GM21515 (cell line): ENCODE measurements at regions not wholly inside any gene's neighbourhood (a gene's known extent, or its start where the extent isn't known, plus 50 kb on each side); places are given as distances from the start of the nearest gene placed in this dataset.
"Not testable (repeated sequence)": the region's sequence is repeated elsewhere in the genome, so short reads cannot be mapped to it uniquely, and the experiment has no call there.

ENCODE experiments used
- ATAC-seq: cut with Tn5 transposase; IDR thresholded peaks from one replicate; pipeline ENCODE4 v1.9.1; 2021; ENCODE audit not compliant: unreplicated experiment

DNA sequence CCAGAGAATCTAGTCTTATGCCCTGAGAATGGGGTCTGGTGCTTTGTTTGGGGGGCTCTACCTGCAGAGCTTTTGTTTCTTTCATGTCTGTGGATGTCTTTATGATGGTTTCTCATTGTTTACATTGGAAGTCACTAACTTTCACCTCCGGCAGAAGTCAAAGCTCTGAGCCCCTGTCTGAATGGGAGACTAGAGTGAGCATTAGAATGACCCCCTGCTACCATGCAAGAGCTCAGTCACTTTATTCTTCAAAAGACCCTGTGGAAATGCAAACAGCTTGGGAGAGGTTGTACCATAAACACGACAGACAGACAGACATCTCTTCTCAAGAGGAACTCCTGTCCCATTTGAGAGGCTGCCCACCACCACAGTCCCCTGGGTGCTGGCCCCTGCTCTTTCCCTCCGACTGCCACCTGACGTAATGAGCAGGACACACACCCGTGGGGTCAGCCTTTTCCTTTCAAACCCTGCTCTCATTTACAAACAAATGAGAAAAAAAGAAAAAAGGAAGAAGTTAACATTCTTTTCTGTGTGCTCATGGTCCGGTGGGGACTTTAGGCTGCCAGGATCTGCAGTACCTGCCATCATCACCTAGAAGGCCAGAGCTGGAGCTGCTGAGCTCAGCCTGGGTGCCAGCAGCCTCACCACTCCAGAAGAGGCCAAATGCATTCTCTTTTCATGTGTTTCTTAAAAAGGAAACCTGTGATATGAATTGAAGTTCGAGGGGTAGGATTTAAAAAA is 91.6 kb downstream of the FZD1 start:
- ATAC-seq, result no peak

DNA sequence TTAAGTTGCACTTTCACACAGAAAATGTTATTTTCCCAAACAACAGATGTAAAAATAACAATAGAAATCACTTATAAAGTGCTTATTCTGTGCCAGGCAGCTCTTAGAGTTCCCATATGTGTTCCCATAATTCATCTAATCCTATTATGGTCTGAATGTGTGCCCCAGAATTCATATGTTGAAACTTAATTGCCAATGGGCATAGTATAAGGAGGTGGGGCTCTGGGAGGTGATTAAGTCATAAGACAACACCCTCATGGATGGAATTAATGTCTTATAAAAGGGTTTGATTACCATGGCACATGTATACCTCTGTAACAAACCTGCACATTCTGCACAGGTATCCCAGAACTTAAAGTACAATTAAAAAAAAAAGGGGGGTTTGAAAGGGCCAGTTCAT is 92.7 kb downstream of the FZD1 start:
- no peak for ATAC-seq

DNA sequence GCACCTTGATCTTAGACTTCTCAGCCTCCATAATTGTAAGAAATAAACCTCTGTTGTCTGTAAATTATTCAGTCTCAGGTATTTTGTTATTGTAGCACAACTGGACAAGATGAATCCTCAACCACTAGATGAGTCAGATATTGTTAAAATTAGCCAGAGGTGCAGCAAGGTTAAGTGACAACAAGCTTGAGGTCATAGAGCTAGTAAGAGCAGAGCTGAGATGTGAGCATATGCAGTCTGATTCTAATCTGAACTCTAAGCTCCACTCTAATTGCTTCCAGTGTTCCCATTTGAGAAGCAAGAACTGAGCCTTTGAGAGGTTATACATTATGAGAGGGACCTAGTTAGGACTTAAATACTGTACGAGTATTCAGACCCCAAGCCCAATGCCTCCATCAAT is 93.1 kb downstream of the FZD1 start:
- no peak for ATAC-seq

DNA sequence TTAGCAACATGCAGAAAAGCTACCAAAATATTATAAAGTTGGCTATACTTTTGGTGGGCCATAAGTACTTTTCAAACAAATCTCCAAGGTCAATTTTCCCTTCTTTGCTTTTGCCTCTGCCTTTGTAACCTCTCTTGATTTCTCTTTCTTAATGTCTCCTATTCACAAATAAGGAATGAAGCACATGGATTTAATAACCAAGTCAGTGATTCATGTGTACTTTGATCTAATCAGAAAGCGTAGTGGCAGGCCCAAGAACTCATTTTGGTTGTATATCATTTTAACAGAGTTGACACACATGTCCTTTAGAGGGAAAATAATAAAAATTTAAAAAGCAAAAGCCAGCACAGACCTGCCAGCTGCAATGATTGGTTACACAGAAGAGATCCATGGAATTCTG is 93.7 kb downstream of the FZD1 start:
- no peak for ATAC-seq

DNA sequence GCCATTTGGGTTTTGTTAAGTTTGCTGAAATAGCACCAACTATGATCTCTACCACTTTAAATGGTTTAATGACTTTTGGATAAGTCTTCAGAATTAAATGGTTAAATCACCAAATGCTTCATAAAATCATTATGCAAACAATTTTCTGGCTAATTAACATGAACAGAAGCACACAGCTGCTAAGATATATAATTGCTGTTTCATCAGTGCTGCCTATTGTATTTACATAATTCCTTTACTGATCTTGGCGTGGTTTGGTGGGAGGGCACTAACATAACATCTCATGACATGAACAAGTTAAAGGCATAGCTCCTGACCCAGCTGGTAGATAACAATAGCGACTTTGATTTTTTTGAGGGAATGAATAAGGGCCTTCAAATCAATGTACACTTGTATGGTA is 94.1 kb downstream of the FZD1 start:
- ATAC-seq, result no peak

DNA sequence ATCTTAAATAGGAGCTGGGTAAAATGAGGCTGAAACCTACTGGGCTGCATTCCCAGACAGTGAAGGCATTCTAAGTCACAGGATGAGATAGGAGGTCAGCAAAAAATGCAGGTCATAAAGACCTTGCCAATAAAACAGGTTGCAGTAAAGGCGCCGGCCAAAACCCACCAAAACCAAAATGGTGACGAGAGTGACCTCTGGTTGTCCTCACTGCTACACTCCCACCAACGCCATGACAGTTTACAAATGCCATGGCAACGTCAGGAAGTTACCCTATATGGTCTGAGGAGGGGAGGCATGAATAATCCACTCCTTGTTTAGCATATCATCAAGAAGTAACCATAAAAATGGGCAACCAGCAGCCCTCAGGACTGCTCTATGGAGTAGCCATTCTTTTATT is 100.9 kb downstream of the FZD1 start:
- not testable (repeated sequence) for ATAC-seq

DNA sequence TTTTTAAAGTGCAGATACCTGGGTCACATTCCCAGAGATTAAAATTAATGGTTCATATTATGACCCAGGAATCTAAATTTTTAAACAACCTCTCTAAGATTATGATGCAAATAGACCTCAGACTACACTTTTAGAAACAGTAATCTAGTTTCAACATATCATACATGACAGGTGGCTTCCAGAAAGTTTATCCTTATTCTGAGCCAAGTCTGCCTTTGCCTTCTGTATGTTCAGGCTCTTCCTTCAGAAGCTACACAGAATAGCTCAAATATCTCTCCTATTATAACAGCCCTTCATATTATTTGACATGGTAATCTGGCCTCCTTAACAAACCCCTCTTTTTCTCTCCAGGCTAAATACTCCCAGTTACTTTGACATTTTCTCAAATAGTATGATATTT is 101.9 kb downstream of the FZD1 start:
- ATAC-seq, result no peak

DNA sequence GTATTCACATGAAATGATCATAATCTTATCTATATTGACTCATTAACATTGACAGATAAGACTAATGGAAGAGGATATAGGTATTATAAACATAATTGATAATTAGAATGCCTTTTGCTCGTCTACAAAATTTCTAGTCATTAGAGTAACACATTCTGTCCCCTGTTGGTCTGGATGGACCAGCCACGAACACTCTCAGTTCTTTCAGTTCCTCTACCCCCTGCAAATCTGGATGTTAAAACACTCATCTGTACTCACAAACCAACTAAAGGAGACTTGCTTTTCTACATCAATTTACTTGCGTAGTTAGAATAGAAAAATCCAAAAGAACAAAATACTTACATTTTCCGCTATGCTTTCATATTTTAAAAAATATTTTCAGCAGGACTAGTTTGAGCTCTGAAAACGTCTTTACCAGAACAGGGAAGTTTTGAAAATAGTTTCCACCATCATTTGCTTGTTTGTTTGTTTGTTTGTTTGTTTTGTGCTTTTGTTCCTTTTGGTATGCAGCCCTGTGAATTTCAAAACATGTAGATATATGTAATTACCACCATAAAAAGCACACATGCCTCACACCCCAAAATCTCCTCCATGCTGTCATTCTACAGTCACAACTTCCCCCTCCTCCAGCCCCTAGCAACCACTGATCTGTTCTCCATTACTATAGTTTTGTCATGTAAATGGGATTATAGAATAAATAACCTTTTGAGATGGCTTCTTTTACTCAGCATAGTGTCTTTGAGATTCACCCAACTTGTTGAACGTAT is 103.8 kb downstream of the FZD1 start:
- ATAC-seq, result no peak

DNA sequence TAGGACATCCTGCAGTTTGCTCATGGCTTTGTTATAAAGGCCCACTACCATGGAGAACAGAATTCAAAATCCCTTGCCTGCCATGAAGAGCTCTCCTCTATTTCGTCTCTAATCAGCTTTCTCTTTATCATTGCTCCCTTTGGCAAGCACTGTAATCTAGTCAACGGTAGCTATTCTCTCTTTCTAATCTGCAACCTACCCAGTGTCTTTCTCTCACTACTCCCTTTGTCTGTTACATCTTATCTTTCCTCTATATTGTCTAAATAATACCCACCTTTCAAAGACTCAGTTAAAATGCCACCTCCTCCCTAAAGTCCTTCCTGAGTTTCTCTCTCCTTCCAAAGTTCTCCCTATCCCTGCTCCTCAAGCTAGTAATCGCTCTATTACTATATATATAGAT is 108.1 kb downstream of the FZD1 start:
- no peak for ATAC-seq

DNA sequence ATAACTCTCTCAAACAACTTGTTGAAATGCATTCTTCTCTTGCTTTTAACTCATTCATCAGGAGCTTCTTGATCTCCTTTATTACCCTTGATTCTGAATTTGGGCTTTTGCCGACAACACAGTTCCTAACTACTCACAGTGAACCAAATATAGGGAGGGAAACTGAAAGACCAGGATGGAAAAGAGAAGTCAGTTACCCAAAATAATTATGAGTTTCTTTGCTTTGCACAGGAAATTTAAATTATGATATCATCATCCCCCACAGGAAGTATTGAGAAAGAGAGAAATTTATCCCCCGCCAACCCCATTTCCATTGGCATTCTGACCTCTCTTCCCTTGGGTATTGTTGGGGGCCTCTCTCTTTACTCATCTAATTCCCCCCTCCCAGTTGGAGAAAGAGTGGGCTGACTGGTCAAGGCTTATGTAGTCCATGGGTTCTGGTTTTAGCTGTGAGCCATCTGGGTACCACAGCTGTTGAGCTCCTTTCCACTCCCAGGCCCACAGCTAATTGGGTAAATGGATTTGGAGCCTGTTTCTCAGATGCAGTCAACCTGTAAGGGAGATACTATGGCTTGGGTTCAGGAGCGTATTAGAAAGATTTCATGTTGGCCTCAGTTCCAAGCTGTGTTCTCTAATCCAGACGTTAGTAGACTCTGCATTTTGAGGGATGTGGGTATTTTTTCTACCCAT is 109.0 kb downstream of the FZD1 start:
- ATAC-seq, result no peak

DNA sequence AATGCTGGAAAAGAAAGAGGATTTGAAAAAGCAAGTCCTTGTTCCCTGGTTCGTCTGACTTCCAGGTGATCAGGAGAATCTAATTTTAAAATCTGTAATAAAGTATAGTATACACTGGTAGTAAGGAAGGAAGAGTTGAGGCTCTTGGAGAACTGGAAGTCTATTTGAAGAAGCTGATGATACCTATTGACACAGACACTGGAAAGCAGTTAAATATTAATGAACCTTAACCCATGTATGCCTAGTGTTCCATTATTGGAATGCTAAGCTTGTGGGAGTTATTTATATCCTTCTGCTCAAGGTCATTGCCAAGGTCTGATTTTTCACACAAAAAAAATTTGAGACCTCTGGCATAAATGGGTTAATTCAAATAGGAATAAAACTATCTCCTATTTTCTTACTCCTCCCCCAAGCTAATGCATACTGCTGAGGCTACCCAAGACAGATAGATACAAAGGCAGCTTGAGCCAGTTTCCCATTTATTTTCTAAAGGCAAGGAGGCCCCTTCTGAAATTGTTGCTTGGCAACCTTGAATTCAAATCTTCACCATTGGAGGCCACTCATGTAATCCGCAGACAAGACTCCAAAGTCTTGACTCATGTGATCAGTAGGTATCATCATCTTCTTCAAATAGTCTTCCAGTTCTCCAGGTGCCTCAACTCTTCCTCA is 110.2 kb downstream of the FZD1 start:
- ATAC-seq, result no peak

DNA sequence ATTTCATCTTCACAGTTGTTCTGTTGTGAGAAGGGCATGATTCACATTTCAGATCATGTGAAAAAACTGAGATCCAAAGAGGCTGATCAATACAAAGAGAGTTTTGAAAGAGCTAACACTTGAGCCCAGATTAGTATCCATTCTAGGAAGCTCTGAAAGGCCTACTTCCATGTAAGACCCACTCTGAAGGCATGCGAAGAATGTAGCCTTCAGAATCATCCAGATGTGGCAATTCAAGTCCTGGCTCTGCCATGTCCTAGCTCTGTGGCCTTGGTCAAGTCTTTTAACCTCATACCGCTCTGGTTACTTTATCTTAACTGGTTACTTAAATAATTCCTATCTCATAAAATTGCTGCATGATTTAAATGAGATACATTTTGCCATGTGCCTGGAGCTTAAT is 111.1 kb downstream of the FZD1 start:
- ATAC-seq, result no peak

DNA sequence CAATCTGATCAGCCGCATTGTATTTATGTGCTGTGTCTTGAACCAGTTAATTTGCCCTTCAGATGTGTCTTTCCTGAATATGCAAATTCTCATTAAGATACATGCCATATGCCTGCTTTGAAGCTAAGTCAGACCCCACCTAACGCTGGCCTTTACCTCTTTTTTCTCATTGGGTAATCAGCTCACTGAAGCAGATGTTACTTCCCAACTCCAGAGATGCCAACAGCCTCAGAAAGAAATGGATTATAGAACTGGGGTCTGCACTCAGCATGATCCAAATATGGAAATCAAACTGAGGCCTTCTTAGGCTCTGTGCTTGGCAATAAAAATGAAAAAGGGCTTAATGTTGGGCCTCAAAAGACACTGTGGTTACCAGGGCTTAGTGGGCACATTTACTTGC is 113.9 kb downstream of the FZD1 start:
- ATAC-seq, result no peak

DNA sequence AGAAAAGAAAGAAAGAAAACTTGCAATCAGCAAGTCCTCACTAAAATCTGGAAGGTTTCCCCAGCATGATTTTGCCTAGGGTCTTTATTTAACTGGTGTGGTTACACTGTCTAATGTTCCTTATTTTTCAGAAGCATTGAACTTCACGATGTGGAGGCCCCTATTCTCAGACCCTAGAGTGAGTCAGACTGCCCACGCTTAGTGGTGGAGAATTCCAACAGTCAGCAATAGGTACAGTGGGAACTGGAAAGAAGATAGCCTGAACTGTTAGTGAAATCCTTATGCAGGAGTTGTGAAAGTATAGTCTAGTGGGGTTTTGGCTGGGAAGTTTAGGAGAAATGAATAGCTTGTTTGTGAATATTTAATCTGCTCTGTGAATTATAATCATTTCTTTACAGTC is 115.0 kb downstream of the FZD1 start:
- no peak for ATAC-seq

DNA sequence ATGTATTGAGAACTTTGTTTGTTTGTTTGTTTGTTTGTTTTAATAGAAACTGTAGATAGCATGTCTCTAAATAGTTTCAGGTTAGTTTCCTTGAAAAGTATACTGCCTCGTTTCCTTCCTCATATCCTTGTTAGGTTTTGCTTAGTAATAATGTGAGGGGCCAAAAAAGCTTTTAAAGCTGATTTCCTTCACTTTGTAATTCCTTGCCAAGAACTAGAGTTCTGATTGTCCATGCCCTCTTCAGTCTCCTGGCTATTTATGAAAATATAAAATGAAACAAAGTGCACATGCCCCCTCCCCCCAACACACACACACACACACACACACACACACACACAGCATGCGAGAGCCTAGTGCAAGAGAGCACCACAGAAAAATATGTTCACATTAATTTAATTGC is 115.8 kb downstream of the FZD1 start:
- ATAC-seq, result no peak

DNA sequence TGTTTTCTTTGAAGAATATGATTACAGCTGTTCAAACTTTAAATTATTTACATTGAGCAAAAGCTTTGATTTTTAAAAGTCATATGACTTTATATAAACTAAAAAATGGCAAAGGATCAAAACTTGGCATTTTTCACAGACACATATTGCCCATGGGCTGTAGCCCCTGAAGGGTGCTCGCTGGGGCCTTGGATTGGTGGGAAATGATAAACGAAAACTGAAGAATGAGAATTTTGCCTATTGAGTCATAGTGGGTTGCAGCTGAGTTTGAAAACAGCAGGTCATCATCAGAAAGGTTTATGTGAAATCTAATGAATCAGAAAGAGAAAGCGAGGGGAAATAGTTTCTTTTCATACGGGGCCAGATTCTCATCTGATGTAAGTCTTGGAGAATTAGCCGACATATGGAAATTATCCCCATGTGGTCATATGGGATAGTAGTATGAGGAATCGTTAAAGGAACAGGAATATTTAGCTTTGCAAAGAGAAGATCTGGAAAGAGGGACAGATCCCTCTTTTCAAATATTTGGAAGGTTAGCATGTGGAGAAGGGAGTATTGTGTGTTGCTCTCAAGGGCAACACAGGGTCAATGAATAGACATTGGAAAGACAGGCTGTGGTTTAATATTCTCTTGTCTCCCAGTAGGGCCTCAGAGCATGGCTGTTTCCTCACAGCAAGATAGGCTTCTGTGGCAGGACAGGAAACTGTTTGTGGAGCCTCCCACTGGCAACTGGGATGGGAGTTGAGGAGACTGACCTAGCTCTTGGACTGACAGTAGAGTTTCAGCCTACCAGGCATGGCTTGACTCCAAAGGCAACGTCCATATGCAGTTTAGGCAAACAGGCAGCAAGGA is 119.0 kb downstream of the FZD1 start:
- ATAC-seq, result no peak

DNA sequence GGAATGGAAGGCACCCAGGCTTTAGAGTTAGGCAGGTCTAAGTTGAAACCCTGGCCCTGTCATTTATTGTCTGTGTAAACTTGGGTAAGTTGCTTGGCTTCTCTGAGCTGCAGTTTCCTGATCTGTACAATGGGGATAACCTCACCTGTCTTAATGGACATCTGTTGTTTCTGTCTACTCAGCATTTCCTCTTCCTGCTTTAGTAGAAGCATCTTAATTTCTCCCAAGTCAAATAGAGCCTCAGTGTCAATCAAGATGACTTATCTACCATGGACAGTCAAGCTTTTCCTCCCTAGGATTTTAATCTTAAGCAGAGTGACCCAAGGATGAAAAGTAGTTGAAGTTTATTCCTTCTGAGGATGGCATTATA is 119.7 kb downstream of the FZD1 start:
- no peak for ATAC-seq

DNA sequence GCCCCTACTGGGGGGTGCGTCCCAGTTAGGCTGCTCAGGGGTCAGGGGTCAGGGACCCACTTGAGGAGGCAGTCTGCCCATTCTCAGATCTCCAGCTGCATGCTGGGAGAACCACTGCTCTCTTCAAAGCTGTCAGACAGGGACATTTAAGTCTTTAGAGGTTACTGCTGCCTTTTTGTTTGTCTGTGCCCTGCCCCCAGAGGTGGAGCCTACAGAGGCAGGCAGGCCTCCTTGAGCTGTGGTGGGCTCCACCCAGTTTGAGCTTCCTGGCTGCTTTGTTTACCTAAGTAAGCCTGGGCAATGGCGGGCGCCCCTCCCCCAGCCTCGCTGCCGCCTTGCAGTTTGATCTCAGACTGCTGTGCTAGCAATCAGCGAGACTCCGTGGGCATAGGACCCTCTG is 130.5 kb downstream of the FZD1 start:
- ATAC-seq, result not testable (repeated sequence)

DNA sequence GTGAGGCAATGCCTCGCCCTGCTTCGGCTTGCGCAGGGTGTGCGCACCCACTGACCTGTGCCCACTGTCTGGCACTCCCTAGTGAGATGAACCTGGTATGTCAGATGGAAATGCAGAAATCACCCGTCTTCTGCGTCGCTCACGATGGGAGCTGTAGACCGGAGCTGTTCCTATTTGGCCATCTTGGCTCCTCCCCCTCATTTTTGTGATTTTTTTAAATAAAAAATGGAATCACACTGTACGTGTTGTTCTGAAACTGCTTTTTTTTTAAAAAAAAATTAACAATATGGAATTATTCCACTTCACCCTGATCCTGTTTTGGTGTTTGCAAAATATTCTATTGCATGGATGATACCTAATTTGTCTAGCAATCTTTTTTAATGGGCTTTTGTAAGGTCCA is 131.1 kb downstream of the FZD1 start:
- not testable (repeated sequence) for ATAC-seq

DNA sequence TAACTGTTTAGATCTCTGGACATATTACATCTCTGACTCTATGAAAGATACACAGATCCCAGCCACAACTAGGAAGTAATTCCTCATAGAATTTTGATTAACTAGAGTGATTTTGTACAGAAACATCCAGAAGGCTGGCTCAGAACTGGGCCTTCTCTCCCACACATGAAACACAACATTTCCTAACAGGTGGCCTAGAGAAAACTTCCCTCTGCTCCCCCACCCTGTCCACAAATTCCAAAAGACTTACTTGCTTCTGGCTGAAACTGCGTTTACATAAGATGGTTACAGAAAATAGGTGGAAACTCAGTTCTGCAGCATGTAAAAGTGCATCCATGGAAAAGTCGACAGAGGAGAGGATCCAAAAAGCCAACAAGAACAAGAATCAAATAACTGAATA is 132.9 kb downstream of the FZD1 start:
- no peak for ATAC-seq

DNA sequence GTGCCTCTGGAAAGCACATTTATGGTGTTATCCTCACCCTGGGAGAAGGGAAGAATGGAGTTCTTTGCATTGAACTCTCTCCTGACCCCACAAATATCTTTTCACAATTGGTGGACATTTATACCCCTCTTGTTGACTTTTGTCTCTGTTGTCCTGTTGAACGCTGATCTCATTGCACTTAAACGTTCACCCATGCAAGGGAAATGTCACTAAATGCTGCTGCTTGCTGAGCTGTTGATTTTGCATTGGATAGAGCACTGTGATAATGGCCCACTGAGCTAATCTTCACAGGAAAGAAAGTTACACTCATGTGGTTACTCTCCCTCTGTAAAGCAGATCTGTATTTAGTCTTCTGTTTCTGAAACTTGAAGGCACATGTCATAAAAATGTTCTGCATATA is 133.4 kb downstream of the FZD1 start:
- no peak for ATAC-seq
